GM21737 (cell line): ENCODE measurements at regions not wholly inside any gene's neighbourhood (a gene's known extent, or its start where the extent isn't known, plus 50 kb on each side); places are given as distances from the start of the nearest gene placed in this dataset.
"Not testable (repeated sequence)": the region's sequence is repeated elsewhere in the genome, so short reads cannot be mapped to it uniquely, and the experiment has no call there.

ENCODE experiments used
- ATAC-seq: cut with Tn5 transposase; IDR thresholded peaks from one replicate; pipeline ENCODE4 v1.9.1; 2021; ENCODE audit warnings: mild to moderate bottlenecking, moderate library complexity; ENCODE audit not compliant: unreplicated experiment

- no peak for ATAC-seq
Observed at GRCh38 chr3:162932503-162932902, 1435.9 kb downstream of the OTOL1 start.

- ATAC-seq = no peak
Observed at GRCh38 chr3:162933656-162934055, 1437.0 kb downstream of the OTOL1 start.

- no peak for ATAC-seq
Observed at GRCh38 chr3:162936706-162937105, 1440.1 kb downstream of the OTOL1 start.

GRCh38 chr3:162938083-162938482 is 1441.5 kb downstream of the OTOL1 start:
- ATAC-seq = no peak

GRCh38 chr3:162945626-162946025 is 1449.0 kb downstream of the OTOL1 start:
- no peak for ATAC-seq

GRCh38 chr3:162956711-162957110 is 1460.1 kb downstream of the OTOL1 start:
- no peak for ATAC-seq

- no peak for ATAC-seq
Observed at GRCh38 chr3:162960269-162960668, 1463.7 kb downstream of the OTOL1 start.

- no peak for ATAC-seq
Observed at GRCh38 chr3:162970292-162970691, 1473.7 kb downstream of the OTOL1 start.

- no peak for ATAC-seq
Observed at GRCh38 chr3:162971715-162972114, 1475.1 kb downstream of the OTOL1 start.

GRCh38 chr3:162973428-162973917 is 1476.9 kb downstream of the OTOL1 start:
- ATAC-seq = no peak

- ATAC-seq = no peak
Observed at GRCh38 chr3:162978136-162978535, 1481.5 kb downstream of the OTOL1 start.

GRCh38 chr3:162984746-162985145 is 1488.1 kb downstream of the OTOL1 start:
- ATAC-seq = no peak

GRCh38 chr3:162987085-162987794 is 1490.6 kb downstream of the OTOL1 start:
- not testable (repeated sequence) for ATAC-seq

GRCh38 chr3:162992741-162993140 is 1496.1 kb downstream of the OTOL1 start:
- no peak for ATAC-seq

- ATAC-seq = no peak
Observed at GRCh38 chr3:162994165-162994564, 1497.6 kb downstream of the OTOL1 start.

- ATAC-seq = no peak
Observed at GRCh38 chr3:162996368-162996767, 1499.8 kb downstream of the OTOL1 start.

- no peak for ATAC-seq
Observed at GRCh38 chr3:162998205-162998604, 1501.6 kb downstream of the OTOL1 start.

GRCh38 chr3:163011596-163011995 is 1515.0 kb downstream of the OTOL1 start:
- no peak for ATAC-seq

GRCh38 chr3:163016251-163016650 is 1519.6 kb downstream of the OTOL1 start:
- no peak for ATAC-seq

- ATAC-seq = no peak
Observed at GRCh38 chr3:163018067-163018466, 1521.5 kb downstream of the OTOL1 start.

- no peak for ATAC-seq
Observed at GRCh38 chr3:163018664-163019063, 1522.1 kb downstream of the OTOL1 start.

GRCh38 chr3:163019260-163019659 is 1522.7 kb downstream of the OTOL1 start:
- ATAC-seq = no peak

GRCh38 chr3:163033652-163034051 is 1537.0 kb downstream of the OTOL1 start:
- ATAC-seq = no peak
